CD4-positive, alpha-beta T cell treated with Interleukin-6 for 4 hours (primary cell): ENCODE measurements at regions not wholly inside any gene's neighbourhood (a gene's known extent, or its start where the extent isn't known, plus 50 kb on each side); places are given as distances from the start of the nearest gene placed in this dataset.
"Not testable (repeated sequence)": the region's sequence is repeated elsewhere in the genome, so short reads cannot be mapped to it uniquely, and the experiment has no call there.

Experiments
- DNase-seq: peaks from one replicate; pipeline ENCODE4 v3.0.0-alpha.2; 2020; ENCODE audit warnings: mixed read lengths

DNA sequence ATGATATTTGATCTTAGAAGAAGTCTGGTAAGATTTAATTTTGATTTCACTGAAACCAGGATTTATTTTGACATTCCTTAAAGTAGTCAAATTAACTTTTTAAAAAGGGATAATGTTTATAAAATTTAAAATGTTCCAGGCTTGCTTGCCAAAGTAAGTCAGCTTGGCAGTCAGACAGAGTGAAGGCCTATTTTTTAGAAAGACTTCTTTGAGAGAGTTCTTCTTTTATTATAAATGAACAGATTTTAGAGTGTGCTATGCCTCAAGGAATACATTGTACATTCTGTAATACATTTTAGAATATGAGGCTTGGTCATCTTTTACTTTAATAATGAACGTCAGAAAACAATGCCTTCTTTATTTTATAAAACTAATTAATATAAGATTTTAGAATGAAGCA is 138.7 kb downstream of the DISP1 start:
- no peak for DNase-seq

DNA sequence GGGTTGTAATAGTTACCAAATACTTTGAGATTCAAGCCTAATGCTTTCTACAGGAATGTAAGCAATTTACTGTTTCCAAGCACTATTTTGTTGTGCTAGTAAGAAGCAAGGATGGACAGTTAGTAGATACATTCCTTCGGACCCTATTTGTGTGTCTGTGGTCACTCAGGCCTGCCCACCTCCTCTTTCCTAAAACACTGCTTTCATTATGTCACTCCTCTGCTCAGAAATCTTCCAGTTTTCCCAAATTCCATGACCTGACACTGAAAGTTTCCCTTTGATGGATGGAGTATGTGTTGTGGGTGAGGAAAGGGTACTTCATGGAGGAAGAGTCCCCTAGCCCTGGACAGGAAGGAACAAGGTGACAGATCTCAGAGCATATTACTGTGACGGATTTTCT is 141.1 kb downstream of the DISP1 start:
- DNase-seq = no peak

DNA sequence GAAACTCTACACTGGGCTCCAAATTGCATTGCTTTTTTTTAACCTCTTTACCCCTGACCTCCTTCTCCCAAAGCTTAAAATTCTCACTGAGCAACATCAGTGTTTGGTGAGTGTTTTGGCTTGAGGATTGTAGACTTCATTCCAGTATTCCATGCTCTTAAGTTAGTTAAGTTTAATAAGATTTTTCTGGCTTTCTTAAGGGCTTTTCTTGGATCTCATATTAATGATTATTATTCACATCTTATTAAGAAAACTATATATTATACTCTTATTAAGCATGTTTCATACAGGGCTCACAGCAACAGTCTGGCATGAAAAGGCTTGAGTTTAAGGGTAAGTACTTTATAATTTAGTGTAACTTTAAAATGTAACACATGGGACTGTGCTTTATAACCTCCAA is 141.8 kb downstream of the DISP1 start:
- DNase-seq = no peak

DNA sequence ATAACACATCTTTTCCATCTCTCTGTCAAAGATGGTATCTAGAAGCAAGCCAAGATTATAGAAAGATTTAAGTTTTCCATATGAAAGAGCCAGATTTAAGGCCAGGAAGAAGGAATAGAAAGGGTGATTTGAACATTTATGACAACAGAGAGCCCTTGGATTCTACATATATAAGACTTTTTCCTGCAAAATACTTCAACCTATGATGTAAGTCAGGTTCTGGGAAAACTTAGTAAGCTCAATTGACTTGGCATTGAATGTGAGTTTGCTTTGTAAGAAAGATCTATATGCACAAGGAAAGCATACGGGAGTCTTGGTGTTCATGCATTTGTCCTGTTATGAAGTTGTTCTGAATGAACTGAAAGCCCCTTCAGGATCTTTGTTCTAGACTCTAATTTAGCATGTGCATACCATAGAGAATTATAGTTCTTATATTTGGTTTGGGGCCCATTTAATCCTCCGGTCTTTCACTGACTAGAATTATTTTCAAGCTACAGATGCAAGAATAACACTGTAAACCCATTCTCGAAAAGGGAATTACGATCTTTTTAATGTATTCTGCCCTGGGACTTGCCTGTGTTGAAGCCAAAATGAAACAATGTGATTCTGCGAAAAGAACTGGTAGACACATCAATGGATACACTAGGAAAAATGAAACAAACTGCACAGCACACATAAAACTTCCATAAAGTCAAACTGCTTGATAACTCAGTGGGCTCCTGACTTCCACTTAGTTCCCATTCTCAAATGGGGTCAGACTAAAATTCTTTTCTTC is 152.8 kb downstream of the DISP1 start:
- no peak for DNase-seq

DNA sequence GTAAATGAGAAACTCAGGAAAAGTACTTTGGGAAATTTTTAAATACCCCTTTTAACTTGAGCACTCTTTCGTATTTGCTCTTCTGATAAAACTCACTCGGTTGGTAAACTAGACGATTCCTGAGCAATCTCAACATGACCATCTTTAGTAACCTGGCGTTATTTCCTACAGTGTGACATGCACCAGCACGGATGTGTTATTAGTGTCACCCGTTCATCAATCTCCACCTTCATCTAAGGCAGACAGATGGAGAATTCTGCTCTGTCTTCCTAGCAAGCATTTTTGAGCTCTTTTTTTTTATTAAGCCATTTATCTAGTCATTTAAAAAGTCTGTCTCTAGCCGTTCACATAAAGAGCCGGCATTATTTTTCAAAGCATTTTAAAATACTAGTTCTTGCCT is 155.2 kb downstream of the DISP1 start:
- DNase-seq = no peak

DNA sequence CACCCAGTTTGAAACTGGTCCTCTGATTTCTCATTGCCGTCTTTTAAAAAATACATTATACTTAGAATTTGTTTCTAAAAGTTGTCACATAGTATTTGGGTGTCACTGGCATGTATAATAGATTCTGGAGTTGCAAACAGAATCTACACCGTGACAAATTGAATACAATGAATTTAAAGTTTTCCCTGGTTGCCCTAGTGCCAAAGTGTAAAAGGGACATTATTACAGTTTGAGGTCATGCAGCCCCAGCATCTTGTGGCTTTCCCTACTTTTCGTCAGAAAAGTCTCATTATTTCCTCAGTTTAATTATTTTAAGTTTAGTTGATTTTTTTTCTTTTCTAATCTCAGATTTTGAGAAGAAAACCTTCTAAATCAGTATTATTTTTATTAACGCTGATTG is 155.9 kb downstream of the DISP1 start:
- no peak for DNase-seq

DNA sequence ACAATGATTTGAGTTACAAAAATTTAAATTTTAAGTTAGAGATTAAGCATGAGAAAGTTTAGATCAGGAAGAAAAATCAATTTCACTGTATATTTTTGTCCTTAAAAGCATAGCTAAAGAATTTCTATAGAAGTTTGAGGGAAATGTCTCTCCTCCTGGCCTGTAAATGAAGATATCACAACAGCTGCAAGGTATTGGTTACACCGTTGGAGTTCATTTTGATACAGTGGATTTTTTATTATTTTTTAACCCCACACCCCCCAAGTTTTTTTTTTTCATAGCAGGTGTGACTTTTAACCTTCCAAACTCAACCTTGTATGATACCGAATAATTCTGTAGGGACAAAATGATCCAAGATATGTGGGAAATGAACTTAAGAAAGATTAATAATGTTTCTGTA is 156.3 kb downstream of the DISP1 start:
- DNase-seq = no peak

DNA sequence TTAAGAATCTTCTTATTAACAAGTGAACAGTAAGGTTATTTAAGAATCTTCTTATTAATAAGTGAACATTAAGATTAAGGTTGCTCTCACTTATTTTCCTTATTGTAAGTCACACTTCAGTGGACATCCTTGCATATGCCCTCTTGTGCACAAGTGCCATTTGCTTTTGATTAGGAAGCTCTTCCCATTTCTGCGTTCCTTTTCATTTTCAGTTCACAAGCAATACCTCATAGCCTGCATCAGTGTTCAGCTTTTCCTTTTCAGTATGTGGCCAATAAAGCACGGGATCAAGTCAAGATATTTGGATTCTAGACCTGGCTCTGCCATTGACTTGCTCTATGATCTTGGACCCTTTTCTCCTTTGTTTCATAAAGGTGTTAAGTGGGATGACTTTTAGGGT is 158.7 kb downstream of the DISP1 start:
- DNase-seq = no peak

DNA sequence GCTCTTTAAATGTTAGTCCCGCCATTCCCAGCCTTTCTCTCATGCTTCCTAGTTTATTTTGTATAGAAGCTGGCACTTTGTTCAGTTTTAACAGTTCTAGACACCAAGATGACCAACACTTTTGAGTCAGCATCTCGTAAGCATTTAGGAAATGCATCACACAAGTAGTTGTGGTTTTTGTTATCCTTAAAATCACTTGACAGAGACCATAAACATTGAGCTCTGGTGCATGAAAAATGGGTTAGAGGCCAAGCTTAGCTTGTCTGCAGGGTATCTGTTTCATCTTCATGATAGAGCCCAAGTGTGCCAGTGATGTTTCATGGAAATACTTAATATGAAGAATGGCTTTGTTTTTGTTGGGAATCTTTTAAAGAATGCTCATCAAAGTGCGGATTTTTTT is 159.7 kb downstream of the DISP1 start:
- no peak for DNase-seq

DNA sequence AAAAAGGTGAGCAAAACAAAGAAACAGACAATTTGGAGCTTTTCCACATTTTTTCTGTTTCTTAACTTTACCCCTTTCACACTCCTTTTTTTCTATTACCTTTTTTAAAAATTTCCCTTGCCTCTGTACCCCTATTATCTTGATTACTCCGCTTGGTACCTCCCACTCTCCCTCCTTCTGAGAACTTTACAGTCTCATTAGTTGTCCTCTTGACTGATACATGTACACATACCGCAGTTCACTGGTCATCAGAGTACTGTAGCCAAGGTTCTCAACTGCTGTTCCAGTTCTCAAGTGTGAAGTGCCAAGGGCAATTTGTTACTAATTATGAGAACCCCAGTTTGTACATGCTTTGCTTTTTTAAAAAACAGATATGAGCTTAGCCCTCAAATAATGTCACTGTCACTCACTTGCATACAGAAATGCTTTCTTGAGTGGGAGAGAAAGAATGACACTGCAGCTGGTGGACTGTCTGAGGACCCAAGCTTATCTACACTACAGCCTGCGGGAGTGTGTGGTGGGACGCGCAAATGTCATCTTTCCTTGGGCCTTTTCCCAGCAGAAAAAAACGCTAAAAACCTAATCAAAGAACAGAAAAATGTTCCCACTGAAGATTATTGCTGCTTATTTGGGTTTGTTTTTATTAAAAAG is 160.8 kb downstream of the DISP1 start:
- DNase-seq = no peak

DNA sequence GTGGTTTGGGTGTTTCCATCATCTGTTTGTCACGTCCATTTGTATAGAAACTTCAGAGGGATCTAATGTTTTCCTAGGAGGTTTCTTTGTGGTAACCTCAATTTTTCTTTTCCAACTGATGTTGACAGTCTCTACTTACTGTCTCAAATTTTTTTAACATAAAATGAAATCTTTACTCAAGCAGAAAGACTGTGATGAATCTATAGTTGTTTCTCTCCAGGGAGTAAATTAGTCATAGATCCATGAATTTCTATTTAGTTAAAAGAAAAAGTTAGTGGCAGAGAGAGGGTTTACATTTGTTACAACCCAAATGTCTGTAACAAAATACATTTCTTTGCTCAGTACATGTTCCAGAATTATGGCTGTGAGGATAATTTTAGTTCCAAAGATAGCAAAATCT is 161.6 kb downstream of the DISP1 start:
- no peak for DNase-seq

DNA sequence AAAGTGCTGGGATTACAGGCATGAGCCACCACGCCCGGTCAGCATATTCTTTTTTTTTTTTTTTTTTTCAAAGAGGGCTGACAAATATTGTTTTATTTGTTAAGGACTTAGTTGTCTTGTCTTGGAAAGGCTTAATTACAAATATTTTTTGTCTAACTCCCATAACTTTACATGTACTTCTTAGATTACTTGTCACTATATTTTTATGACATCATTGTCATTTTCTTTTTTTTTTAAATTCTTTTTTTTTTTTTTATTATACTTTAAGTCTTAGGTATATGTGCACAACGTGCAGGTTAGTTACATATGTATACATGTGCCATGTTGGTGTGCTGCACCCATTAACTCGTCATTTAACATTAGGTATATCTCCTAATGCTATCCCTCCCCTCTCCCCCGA is 162.5 kb downstream of the DISP1 start:
- not testable (repeated sequence) for DNase-seq

DNA sequence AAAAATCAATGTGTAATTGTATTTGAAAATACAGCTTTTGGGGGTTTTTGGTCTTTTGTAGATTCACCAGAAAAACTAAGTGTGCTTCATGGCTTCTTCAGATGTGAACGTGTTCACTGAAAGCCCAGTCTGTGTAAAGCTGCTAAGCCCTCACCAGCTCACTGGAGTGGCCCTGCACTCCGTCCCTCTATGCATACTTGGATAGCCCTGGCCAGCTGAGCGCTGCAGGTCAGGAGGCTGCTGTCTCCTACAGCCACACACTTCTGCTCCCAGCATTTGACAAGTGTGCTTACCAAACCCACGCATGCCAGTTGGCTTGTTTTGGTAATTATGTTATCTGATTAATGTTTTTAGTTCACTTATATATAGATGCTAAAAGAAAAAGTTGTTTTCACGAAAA is 163.5 kb downstream of the TLR5 start:
- DNase-seq = no peak

DNA sequence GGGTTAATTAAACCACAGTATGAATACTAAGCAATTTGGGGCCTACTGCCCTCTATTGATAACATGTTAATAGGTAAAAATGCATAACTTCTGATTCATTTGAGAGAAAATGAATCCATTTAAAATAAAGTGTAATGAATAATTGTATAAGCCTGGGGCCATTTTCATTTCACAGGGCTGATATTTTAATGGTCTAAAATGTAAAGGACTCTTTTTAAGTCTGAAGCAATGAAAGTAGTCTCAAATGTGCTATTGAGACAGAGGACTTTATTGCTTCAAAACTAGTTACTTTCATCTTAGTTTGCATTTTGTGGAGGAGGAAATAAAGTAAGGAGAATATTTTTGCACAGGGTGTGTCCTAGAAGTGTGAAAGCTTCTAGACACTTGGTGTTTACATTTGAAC is 155.4 kb downstream of the TLR5 start:
- no peak for DNase-seq

DNA sequence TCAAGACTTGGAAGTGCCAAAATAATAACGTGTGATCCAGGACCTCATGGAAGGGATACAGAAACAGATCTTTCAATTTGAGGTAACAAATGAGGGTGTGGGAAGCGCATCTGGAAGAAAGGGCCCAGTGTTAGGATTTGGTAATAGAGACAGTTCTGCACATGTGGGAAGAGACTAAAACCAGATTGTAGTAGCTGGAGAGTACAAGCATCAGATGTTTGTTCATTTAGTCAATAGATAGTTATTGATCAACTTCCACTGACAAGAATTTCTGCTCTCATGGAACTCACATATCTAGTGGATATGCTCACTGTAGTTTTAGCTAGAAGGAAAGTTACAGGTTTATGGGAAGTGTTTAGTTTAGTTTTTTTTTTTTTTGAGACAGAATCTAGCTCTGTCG is 153.6 kb downstream of the TLR5 start:
- DNase-seq = no peak

DNA sequence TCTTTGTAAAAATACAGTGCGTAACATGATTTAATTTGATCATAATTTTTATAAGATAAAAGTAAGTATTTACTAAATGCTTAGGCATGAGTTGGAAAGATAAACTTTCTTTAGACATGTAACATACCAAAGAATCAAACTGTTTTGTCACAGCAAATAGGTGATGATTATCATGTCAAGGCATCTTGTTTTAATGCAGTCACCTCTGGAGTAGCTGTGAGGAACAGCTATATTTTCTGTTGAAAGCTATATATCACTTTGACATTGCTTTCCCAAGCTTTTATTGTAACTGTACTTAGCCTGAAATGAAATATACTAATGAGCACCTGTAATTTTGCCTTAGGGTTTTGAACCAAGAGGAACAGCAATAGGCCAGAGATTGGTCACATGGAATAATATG is 151.9 kb downstream of the TLR5 start:
- no peak for DNase-seq

DNA sequence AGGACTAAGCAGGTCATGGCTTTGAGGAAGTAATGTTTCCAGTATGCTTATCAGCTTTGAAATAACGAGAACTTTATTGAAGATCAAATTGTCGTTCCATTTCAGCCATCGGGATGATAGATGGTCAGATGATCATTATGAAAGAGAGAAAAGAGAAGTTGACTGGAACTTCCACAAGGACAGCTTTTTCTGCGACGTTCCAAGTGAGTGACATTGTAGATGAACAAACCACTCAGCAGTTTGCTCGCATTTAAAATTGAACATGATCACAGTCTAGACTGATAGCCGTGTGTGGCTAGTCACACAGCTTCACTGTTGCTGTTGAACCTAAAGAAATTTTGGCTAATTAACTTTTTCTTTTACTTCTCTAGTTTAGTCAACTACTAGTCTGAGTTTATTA is 151.1 kb downstream of the TLR5 start:
- no peak for DNase-seq

DNA sequence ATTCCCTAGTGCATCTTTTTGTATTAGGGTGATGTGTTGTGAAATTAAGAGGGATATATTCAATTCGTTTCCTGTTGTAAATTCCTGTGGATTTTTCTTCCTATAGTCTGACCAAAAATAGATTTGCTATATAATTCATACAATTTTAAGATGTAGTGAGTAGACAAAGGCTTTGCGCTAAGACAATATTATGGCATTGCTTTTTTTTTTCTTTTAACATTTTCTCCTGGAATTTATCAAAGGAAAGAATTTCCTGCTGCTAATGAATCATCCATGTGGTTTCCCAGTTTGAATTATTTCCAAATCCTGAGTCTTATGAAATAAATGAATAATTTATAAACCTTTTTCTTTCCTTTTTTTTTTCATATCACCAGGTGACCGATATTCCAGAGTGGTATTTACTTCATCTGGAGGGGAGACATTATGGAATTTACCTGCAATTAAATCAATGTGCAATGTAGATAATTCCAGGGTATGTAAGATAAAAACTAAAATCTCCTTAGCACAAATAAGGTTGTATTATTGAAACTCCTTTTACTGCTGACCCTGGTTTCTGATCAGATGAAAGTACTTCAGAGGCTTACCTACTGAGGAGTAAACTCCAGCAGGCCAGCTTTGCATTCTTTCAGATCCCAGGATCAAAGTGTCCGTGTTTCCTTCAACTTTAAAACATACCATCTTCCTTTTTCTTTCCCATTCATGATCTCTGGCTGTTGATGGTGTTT is 148.4 kb downstream of the TLR5 start:
- no peak for DNase-seq

DNA sequence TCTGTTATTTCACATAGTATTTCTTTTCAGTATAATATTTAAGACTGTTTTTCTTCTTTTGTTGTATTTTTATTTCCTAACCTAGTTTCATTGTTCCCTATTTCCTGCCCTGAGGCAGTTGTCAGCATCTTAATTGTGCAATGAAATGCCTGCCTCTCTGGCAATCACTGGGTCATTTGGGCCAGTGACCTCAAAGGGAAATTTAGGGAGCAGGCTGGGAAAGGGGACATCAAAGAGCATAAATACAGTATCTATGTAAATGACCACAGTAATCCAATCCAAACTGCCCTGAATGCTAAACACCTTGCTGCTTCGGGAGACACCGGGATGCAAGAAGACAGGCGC is 147.8 kb downstream of the TLR5 start:
- no peak for DNase-seq

DNA sequence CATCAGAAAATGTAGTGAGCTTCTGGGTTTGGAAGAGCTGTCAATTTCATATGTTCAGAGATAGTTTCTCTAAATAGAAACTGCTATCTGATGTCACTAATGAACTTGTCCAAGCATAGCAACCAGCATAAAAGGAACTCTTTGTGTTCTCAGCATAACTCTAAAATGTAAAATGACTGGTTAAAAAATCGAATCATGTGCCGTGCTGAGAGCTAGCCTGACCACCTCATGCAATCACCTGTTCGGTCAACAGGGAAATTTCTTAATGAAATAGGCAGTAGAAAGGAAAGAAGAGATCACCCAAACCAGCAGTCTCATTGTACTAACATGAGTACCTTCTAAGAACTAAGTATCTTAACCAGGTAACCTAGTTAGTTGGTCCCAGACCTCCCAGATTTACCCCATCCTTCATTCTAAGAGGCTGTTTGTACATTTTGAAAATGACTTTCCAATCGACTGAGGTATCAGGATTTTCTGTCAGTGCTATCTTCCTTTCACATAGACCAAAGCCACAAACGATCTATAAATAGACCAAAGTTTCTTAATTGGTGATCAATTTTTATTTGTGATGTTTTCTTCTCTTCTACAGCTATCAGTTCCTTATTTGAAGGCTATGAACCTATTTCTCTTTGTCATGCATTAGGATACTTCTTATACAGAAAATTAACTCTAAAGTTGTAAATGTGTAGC is 147.3 kb downstream of the TLR5 start:
- DNase-seq = no peak

DNA sequence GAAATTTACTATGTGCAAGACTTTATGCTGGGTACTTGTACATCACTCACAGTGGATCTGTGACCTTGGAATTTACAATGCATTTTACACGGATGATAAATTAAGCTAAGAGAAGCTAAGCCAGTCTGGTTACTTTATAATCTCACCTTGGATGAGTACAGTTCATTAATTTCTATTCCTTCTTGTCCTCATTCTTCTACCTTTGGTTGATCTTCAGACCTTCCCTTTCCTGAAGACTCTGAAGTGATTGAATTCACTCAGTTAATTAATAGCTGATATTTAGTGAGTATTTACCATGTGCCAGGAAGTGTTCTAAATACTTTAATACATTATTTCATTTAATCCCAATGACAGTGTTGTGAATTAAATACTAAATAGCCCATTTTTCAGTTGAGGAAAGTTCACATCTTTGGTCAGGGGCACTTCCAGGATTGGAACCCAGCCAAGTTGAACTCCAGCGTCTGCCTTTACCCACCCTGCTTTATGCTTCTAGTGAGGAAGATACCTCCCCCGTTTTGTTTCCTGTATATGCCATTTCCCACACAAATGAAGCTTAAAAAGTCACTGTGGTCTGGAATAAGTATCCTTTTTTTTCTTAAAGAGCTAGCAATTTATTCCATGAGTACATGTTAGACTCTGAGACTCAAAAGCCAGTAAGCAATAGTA is 146.6 kb downstream of the TLR5 start:
- DNase-seq = no peak

DNA sequence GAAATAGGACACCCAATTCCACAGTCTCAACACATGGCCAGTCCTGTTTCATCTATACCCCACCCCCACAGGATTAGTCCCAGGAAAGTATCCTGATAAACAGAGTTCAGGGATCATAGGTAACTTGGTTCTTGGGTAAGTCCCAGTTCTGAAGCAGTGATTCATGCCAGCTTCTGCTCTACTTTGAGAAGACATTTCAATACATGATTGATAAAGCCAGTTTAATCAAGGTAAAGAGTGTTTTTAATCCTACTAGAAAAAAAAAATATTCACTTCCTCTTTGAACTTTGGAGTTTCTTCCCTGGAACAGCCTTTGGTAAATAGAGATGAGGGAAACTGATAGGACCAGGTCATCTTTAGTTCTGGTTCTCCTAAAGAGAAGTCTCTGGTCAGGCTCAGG is 142.4 kb downstream of the TLR5 start:
- no peak for DNase-seq
